Panc1 (cell line): ENCODE measurements at regions not wholly inside any gene's neighbourhood (a gene's known extent, or its start where the extent isn't known, plus 50 kb on each side); places are given as distances from the start of the nearest gene placed in this dataset.

ENCODE experiments used
- TF ChIP-seq, protein P1 (sequence below), 2 experiments: IDR thresholded peaks; 2 replicates each; pipeline ENCODE4 v1.6.1; 2011 to 2012; ENCODE audit warnings: low read depth in 2 of 2, control low read depth in 1 of 2, low read length in 1 of 2, mild to moderate bottlenecking in 1 of 2, moderate library complexity in 1 of 2; ENCODE audit not compliant: insufficient read depth in 1 of 2
- TF ChIP-seq, protein P2 (sequence below): fragments of 450-650 bp; IDR thresholded peaks from 2 replicates; pipeline ENCODE4 v1.5.1; 2017; ENCODE audit warnings: mild to moderate bottlenecking

DNA sequence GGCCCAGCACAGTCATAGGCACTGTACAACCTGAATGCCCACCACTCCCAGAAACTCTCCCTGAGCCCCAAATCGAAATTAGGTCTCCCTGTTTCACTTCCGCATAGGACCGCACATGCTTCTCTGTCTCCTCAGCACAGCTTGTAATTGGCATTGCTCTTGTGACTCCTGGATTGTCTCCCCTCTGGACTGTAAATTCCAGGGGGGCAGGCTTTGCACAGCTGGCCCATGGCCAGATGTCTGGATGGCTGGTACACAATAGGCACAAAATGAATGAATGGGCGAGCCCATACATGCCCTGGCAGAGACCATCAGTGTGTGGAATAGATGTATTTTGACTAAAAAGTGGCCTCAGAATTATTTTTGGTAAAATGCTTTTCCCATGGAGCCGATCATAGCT, 63.3 kb upstream of the PHF21B start:
- TF ChIP-seq, protein P1, sequence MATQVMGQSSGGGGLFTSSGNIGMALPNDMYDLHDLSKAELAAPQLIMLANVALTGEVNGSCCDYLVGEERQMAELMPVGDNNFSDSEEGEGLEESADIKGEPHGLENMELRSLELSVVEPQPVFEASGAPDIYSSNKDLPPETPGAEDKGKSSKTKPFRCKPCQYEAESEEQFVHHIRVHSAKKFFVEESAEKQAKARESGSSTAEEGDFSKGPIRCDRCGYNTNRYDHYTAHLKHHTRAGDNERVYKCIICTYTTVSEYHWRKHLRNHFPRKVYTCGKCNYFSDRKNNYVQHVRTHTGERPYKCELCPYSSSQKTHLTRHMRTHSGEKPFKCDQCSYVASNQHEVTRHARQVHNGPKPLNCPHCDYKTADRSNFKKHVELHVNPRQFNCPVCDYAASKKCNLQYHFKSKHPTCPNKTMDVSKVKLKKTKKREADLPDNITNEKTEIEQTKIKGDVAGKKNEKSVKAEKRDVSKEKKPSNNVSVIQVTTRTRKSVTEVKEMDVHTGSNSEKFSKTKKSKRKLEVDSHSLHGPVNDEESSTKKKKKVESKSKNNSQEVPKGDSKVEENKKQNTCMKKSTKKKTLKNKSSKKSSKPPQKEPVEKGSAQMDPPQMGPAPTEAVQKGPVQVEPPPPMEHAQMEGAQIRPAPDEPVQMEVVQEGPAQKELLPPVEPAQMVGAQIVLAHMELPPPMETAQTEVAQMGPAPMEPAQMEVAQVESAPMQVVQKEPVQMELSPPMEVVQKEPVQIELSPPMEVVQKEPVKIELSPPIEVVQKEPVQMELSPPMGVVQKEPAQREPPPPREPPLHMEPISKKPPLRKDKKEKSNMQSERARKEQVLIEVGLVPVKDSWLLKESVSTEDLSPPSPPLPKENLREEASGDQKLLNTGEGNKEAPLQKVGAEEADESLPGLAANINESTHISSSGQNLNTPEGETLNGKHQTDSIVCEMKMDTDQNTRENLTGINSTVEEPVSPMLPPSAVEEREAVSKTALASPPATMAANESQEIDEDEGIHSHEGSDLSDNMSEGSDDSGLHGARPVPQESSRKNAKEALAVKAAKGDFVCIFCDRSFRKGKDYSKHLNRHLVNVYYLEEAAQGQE (IDR thresholded peaks at IDR 0.05; ENCODE audit: insufficient read depth in 1 of 2, low read depth in 2 of 2, low read length in 1 of 2), result no peak
- TF ChIP-seq, protein P2, sequence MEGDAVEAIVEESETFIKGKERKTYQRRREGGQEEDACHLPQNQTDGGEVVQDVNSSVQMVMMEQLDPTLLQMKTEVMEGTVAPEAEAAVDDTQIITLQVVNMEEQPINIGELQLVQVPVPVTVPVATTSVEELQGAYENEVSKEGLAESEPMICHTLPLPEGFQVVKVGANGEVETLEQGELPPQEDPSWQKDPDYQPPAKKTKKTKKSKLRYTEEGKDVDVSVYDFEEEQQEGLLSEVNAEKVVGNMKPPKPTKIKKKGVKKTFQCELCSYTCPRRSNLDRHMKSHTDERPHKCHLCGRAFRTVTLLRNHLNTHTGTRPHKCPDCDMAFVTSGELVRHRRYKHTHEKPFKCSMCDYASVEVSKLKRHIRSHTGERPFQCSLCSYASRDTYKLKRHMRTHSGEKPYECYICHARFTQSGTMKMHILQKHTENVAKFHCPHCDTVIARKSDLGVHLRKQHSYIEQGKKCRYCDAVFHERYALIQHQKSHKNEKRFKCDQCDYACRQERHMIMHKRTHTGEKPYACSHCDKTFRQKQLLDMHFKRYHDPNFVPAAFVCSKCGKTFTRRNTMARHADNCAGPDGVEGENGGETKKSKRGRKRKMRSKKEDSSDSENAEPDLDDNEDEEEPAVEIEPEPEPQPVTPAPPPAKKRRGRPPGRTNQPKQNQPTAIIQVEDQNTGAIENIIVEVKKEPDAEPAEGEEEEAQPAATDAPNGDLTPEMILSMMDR, result no peak
